GM23248 (cell line): ENCODE measurements at regions not wholly inside any gene's neighbourhood (a gene's known extent, or its start where the extent isn't known, plus 50 kb on each side); places are given as distances from the start of the nearest gene placed in this dataset.

ENCODE experiments used
- DNase-seq: peaks from one replicate; pipeline ENCODE4 v3.0.0-alpha.2; 2015
- H2AFZ ChIP-seq: fragments of 200-600 bp; sonication (generic); 2 replicates; pipeline ENCODE4 v1.6.1; 2016; ENCODE audit warnings: antibody characterized with exemption
- H3F3A ChIP-seq: fragments of 200-600 bp; sonication (generic); 2 replicates; pipeline ENCODE4 v1.6.1; 2016; ENCODE audit warnings: mild to moderate bottlenecking, antibody characterized with exemption, mixed run types; ENCODE audit not compliant: insufficient read depth
- H3K27ac ChIP-seq: fragments of 200-600 bp; sonication (generic); 2 replicates; pipeline ENCODE4 v1.5.1; 2016; ENCODE audit warnings: mild to moderate bottlenecking
- H3K27me3 ChIP-seq: fragments of 200-600 bp; sonication (generic); replicated peaks from 2 replicates; pipeline ENCODE4 v1.6.1; 2016; ENCODE audit warnings: mild to moderate bottlenecking; ENCODE audit not compliant: insufficient read depth
- H3K36me3 ChIP-seq: fragments of 200-600 bp; sonication (generic); 2 replicates; pipeline ENCODE4 v1.6.1; 2016; ENCODE audit warnings: low read depth, mild to moderate bottlenecking
- H3K4me1 ChIP-seq: fragments of 200-600 bp; sonication (generic); 2 replicates; pipeline ENCODE4 v1.6.1; 2016; ENCODE audit warnings: mild to moderate bottlenecking; ENCODE audit not compliant: insufficient read depth
- H3K4me2 ChIP-seq: fragments of 200-600 bp; sonication (generic); one replicate; pipeline ENCODE4 v1.6.1; 2016; ENCODE audit warnings: mild to moderate bottlenecking; ENCODE audit not compliant: unreplicated experiment
- H3K4me3 ChIP-seq: fragments of 200-600 bp; sonication (generic); 2 replicates; pipeline ENCODE4 v1.5.1; 2016; ENCODE audit warnings: mild to moderate bottlenecking
- H3K79me2 ChIP-seq: fragments of 200-600 bp; sonication (generic); 2 replicates; pipeline ENCODE4 v1.6.1; 2016; ENCODE audit warnings: mild to moderate bottlenecking; ENCODE audit not compliant: insufficient read depth
- H3K9ac ChIP-seq: fragments of 200-600 bp; sonication (generic); 2 replicates; pipeline ENCODE4 v1.6.1; 2016; ENCODE audit warnings: mild to moderate bottlenecking
- H3K9me2 ChIP-seq: fragments of 200-600 bp; sonication (generic); 2 replicates; pipeline ENCODE4 v1.6.1; 2016; ENCODE audit warnings: mixed run types, mild to moderate bottlenecking, moderate library complexity; ENCODE audit not compliant: insufficient read depth
- H3K9me3 ChIP-seq: fragments of 200-600 bp; sonication (generic); one replicate; pipeline ENCODE4 v1.6.1; 2017; ENCODE audit warnings: low read depth
- H4K20me1 ChIP-seq: fragments of 200-600 bp; sonication (generic); 2 replicates; pipeline ENCODE4 v1.6.0; 2016; ENCODE audit not compliant: insufficient read depth
- EZH2 ChIP-seq: fragments of 200-600 bp; sonication (generic); IDR thresholded peaks from 2 replicates; pipeline ENCODE4 v1.6.1; 2018; ENCODE audit warnings: antibody characterized with exemption, mild to moderate bottlenecking; ENCODE audit not compliant: insufficient read depth, poor library complexity, severe bottlenecking
- EZH2phosphoT487 ChIP-seq: fragments of 200-600 bp; sonication (generic); IDR thresholded peaks from 2 replicates; pipeline ENCODE4 v1.6.1; 2018; ENCODE audit warnings: antibody characterized with exemption, moderate library complexity, mild to moderate bottlenecking, low read depth; ENCODE audit not compliant: insufficient read depth
- WGBS, 2 experiments: methylation state at CpG; one replicate each; pipeline ENCODE4 v1.1.6; 2015 to 2017; ENCODE audit warnings: low lambda C conversion rate in 2 of 2, low coverage in 1 of 2; ENCODE audit errors: missing lambda C conversion rate in 2 of 2; 5-methylcytosine and 5-hydroxymethylcytosine counted together
- in situ Hi-C: fragments of 300-500 bp; cut with MboI; formaldehyde crosslinking; loops from 2 replicates; pipeline ENCODE4 v1.15.0; 2020

DNA sequence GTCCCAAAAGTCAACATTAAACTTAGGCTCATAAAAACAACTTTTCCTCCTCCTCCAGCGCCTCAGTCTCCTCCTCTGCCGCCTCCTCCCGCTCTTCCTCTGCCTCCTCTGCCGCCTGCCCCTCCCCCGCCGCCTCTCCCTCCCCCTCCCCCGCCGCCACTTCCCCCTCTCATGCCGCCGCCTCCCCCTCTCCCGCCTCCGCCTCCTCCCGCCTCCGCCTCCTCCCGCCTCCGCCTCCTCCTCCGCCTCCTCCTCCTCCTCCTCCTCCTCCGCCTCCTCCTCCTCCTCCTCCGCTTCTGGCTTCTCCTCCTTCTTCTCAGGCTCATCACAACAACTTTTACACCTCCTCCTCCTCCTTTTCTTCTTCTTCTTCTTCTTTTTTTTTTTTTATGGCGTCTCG lies 599.9 kb downstream of the TMEM182 start:
- no peak overlapping the region for H3K27ac ChIP-seq
- no peaks in the 10 kb centered on the region for H3K9me3 ChIP-seq
- H3K4me3 ChIP-seq = no peak overlapping the region
- no peaks in the 10 kb centered on the region for H3K79me2 ChIP-seq
- no peak overlapping the region for H3K4me2 ChIP-seq
- no peaks in the 10 kb centered on the region for H3K36me3 ChIP-seq
- H2AFZ ChIP-seq = no peak overlapping the region
- TF ChIP-seq EZH2phosphoT487 (no peak), EZH2 (no peak)
- DNase-seq = no peak
- no peaks in the 10 kb centered on the region for H3K4me1 ChIP-seq
- in situ Hi-C loops = no loop called here
- no peaks in the 10 kb centered on the region for H3K27me3 ChIP-seq
- no peaks in the 10 kb centered on the region for H4K20me1 ChIP-seq
- 43 to 72% methylated on average over 1 to 21 of the region's 21 CpGs for WGBS, 2 experiments
- H3K9ac ChIP-seq = no peak overlapping the region
- no peaks in the 10 kb centered on the region for H3K9me2 ChIP-seq
- H3F3A ChIP-seq = no peaks in the 10 kb centered on the region

DNA sequence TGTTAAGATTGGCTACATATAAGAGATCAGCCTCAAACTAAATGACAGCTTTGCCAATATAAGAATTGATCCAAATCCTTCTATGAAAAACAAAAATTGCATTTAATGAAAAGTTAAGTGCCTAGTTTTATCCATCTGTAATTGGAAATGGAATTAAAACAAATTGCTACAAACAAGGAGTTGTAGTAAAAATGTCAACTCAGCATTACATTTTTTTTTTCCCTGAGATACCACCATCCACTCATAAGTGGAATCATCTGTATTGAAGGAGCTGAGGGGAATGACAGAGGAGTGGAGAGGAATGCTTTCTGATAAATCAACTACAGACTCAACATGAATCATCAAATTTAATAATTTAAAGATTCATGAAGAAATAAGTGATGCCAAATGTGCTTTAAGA lies 601.8 kb downstream of the TMEM182 start:
- no peak overlapping the region for H2AFZ ChIP-seq
- no peak overlapping the region for H3K27ac ChIP-seq
- H3F3A ChIP-seq = no peaks in the 10 kb centered on the region
- no peak overlapping the region for H3K4me3 ChIP-seq
- H3K79me2 ChIP-seq = no peaks in the 10 kb centered on the region
- no peaks in the 10 kb centered on the region for H4K20me1 ChIP-seq
- H3K27me3 ChIP-seq = no peaks in the 10 kb centered on the region
- in situ Hi-C loops = no loop called here
- H3K36me3 ChIP-seq = no peaks in the 10 kb centered on the region
- no peak overlapping the region for H3K4me2 ChIP-seq
- no peaks in the 10 kb centered on the region for H3K9me2 ChIP-seq
- no peak overlapping the region for H3K9ac ChIP-seq
- no peaks in the 10 kb centered on the region for H3K9me3 ChIP-seq
- no peak for TF ChIP-seq EZH2
- no peak for TF ChIP-seq EZH2phosphoT487
- DNase-seq = no peak
- no peaks in the 10 kb centered on the region for H3K4me1 ChIP-seq

DNA sequence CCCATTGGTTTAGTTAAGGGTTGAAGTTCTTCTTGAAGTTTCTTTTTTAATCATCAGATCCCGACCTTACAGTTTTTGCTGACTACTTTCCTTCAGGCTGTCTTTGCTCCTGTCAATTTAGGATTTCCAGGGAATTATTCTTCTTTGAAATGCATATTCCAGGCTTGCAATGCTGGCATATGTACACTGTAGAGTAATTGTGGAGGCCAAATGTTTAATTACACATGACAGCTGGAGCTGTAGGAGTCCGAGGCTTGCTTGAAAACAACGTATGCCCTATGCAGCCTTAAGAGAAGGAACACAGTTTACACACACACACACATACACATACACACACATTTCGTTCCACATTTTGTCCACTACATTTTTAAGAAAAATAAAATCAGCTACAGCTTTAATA lies 602.3 kb downstream of the TMEM182 start:
- Histone ChIP-seq H3K79me2 (no peaks in the 10 kb centered on the region), H3K4me3 (no peak overlapping the region), H3K4me1 (no peaks in the 10 kb centered on the region), H3K4me2 (no peak overlapping the region), H3K9me3 (no peaks in the 10 kb centered on the region), H2AFZ (no peak overlapping the region), H3K27me3 (no peaks in the 10 kb centered on the region), H3K9me2 (no peaks in the 10 kb centered on the region), H3K9ac (no peak overlapping the region), H4K20me1 (no peaks in the 10 kb centered on the region), H3K27ac (no peak overlapping the region), H3K36me3 (no peaks in the 10 kb centered on the region), H3F3A (no peaks in the 10 kb centered on the region)
- no peak for DNase-seq
- in situ Hi-C loops = no loop called here
- 0 to 3% methylated on average over 4 of the region's 4 CpGs for WGBS, 2 experiments
- TF ChIP-seq EZH2phosphoT487 (no peak), EZH2 (no peak)

DNA sequence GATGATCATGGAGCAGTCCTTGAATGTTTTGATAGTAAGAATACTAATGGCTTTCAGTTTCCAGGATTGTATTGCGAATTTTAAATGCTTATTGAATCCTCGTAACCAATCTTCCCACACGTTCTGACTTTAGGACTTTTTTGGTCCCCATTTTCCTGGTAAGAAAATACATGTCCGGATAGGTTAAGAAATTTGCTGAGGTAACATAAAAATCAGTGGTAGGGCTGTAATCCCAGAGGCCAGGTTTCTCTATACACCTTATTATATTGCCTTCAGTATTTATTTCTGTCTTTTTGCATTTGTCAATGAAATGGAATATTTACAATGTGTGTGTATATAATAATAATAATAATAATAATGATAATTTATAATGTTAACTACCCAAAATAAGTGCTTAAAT lies 603.2 kb downstream of the TMEM182 start:
- Histone ChIP-seq H3K9ac (no peak overlapping the region), H3K27ac (no peak overlapping the region), H3K27me3 (no peaks in the 10 kb centered on the region), H3K4me3 (no peak overlapping the region), H3K79me2 (no peaks in the 10 kb centered on the region), H3K9me2 (no peaks in the 10 kb centered on the region), H3K4me1 (no peaks in the 10 kb centered on the region), H3K9me3 (no peaks in the 10 kb centered on the region), H2AFZ (no peak overlapping the region), H4K20me1 (no peaks in the 10 kb centered on the region), H3K36me3 (no peaks in the 10 kb centered on the region), H3K4me2 (no peak overlapping the region), H3F3A (no peaks in the 10 kb centered on the region)
- DNase-seq = no peak
- WGBS, 2 experiments = 27% methylated on average over 4 of the region's 4 CpGs
- TF ChIP-seq EZH2phosphoT487 (no peak), EZH2 (no peak)
- in situ Hi-C loops = no loop called here

DNA sequence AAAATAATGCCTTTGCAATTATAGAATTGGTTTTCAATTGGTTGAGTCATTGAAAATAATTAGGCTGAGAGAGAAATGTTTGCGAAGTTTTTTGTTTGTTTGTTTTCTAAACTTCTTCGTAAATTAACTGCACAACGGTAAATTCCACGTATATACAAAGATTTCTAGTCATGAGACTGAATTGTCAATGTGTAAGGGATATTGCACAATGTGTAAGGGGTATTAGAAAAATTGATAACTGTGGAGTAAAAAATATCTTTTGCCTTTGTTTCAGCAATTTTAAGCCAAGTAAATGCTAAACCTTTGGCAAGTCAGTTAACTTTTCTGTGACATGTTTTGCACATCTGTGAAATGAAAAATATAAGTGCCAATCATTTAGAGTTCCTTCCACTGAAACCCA lies 606.0 kb downstream of the TMEM182 start:
- TF ChIP-seq EZH2 = no peak
- no peak for TF ChIP-seq EZH2phosphoT487
- Histone ChIP-seq H3K27ac (no peak overlapping the region), H3F3A (no peaks in the 10 kb centered on the region), H2AFZ (no peak overlapping the region), H4K20me1 (no peaks in the 10 kb centered on the region), H3K9me3 (no peaks in the 10 kb centered on the region), H3K79me2 (no peaks in the 10 kb centered on the region), H3K27me3 (no peaks in the 10 kb centered on the region), H3K4me3 (no peak overlapping the region), H3K4me2 (no peak overlapping the region), H3K9me2 (no peaks in the 10 kb centered on the region), H3K9ac (no peak overlapping the region), H3K36me3 (no peaks in the 10 kb centered on the region), H3K4me1 (no peaks in the 10 kb centered on the region)
- WGBS, 2 experiments = 32 to 41% methylated on average over 4 of the region's 4 CpGs
- in situ Hi-C loops = no loop called here
- DNase-seq = no peak
